Stimulated activated CD4-positive, alpha-beta T cell treated with anti-CD3 and anti-CD28 coated beads, Interleukin-4, amount 100 ng/mL, for 24 hours (primary cell): ENCODE measurements at regions not wholly inside any gene's neighbourhood (a gene's known extent, or its start where the extent isn't known, plus 50 kb on each side); places are given as distances from the start of the nearest gene placed in this dataset.

Experiments used
- DNase-seq: peaks from one replicate; pipeline ENCODE4 v3.0.0-alpha.2; 2020

- DNase-seq: no peak
Observed at GRCh38 chr5:8399471-8399870, 530.5 kb downstream of the MTRR start.

GRCh38 chr5:8408258-8408657 lies 539.3 kb downstream of the MTRR start:
- DNase-seq: no peak

- no peak for DNase-seq
Observed at GRCh38 chr5:8410618-8411017, 541.7 kb downstream of the MTRR start.

GRCh38 chr5:8413975-8414374 lies 545.0 kb downstream of the MTRR start:
- DNase-seq: no peak

GRCh38 chr5:8417316-8418048 lies 548.5 kb downstream of the MTRR start:
- no peak for DNase-seq

- DNase-seq: no peak
Observed at GRCh38 chr5:8418049-8418426, 549.1 kb downstream of the MTRR start.

GRCh38 chr5:8429778-8430758 lies 561.1 kb downstream of the MTRR start:
- DNase-seq: no peak

GRCh38 chr5:8434501-8434900 lies 565.6 kb downstream of the MTRR start:
- no peak for DNase-seq

GRCh38 chr5:8436924-8437323 lies 568.0 kb downstream of the MTRR start:
- DNase-seq: no peak

- DNase-seq: no peak
Observed at GRCh38 chr5:8445139-8445538, 576.2 kb downstream of the MTRR start.

- no peak for DNase-seq
Observed at GRCh38 chr5:8446179-8446578, 577.2 kb downstream of the MTRR start.

GRCh38 chr5:8456846-8457186 lies 587.9 kb downstream of the MTRR start:
- no peak for DNase-seq

- DNase-seq: peak; percentile 90
Observed at GRCh38 chr5:8457187-8458037, 588.5 kb downstream of the MTRR start.

- DNase-seq: no peak
Observed at GRCh38 chr5:8458038-8458383, 589.1 kb downstream of the MTRR start.

GRCh38 chr5:8461543-8461942 lies 592.6 kb downstream of the MTRR start:
- no peak for DNase-seq

- no peak for DNase-seq
Observed at GRCh38 chr5:8462565-8462964, 593.6 kb downstream of the MTRR start.

- DNase-seq: no peak
Observed at GRCh38 chr5:8470489-8470888, 601.5 kb downstream of the MTRR start.

GRCh38 chr5:8471581-8471980 lies 602.6 kb downstream of the MTRR start:
- no peak for DNase-seq

GRCh38 chr5:8473016-8473415 lies 604.1 kb downstream of the MTRR start:
- DNase-seq: no peak

GRCh38 chr5:8473827-8474568 lies 605.0 kb downstream of the MTRR start:
- no peak for DNase-seq

- DNase-seq: no peak
Observed at GRCh38 chr5:8474569-8474930, 605.6 kb downstream of the MTRR start.

GRCh38 chr5:8478326-8478725 lies 609.4 kb downstream of the MTRR start:
- DNase-seq: no peak

GRCh38 chr5:8481007-8481406 lies 612.1 kb downstream of the MTRR start:
- DNase-seq: no peak
